ENCODE measurements at regions not wholly inside any gene's neighbourhood (a gene's known extent, or its start where the extent isn't known, plus 50 kb on each side); places are given as distances from the start of the nearest gene placed in this dataset.

DNA sequence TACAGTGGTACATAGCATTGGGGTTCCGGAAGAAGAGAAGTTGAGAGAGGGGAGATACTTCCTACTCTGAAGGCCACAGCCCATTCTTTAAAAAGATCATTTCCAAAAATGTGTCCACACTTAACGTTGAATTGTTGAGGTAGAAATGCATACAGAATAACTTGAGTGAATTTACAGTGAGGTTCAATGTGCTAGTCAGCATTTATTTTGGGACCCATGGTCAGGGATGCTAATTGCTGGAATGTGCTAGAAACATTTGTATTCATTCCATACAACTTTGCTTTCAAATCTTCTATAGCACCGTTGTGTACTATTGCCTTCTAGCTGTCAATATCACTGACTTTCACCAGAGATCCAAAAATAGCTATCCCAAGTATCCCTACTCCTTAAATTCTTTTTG is 325.9 kb downstream of the SATB2 start:
- no peaks in the 10 kb centered on the region for H3K9me3 Mint-ChIP-seq
- H3K4me1 ChIP-seq (ENCODE audit: control insufficient read depth, insufficient read depth, low read length): no peaks in the 10 kb centered on the region
- no peak overlapping the region for H3K27ac Mint-ChIP-seq
- 80 to 93% methylated on average over 1 to 2 of the region's 3 CpGs for WGBS, 2 experiments (ENCODE audit: insufficient coverage in 1 of 2, insufficient read length in 1 of 2)
- H3K4me1 Mint-ChIP-seq: peaks cover 23% of the 10 kb centered on the region
- no peaks in the 10 kb centered on the region for H3K36me3 ChIP-seq (ENCODE audit: control insufficient read depth, insufficient read depth, low read length)
- no peaks in the 10 kb centered on the region for H3K9me3 ChIP-seq (ENCODE audit: control insufficient read depth, low read length)
- H3K27me3 Mint-ChIP-seq (ENCODE audit: insufficient read depth): peaks cover 6% of the 10 kb centered on the region
- no peaks in the 10 kb centered on the region for H3K36me3 Mint-ChIP-seq (ENCODE audit: low read depth)
- H3K4me3 ChIP-seq (ENCODE audit: low read length): no peak overlapping the region
- TF ChIP-seq, protein P1, sequence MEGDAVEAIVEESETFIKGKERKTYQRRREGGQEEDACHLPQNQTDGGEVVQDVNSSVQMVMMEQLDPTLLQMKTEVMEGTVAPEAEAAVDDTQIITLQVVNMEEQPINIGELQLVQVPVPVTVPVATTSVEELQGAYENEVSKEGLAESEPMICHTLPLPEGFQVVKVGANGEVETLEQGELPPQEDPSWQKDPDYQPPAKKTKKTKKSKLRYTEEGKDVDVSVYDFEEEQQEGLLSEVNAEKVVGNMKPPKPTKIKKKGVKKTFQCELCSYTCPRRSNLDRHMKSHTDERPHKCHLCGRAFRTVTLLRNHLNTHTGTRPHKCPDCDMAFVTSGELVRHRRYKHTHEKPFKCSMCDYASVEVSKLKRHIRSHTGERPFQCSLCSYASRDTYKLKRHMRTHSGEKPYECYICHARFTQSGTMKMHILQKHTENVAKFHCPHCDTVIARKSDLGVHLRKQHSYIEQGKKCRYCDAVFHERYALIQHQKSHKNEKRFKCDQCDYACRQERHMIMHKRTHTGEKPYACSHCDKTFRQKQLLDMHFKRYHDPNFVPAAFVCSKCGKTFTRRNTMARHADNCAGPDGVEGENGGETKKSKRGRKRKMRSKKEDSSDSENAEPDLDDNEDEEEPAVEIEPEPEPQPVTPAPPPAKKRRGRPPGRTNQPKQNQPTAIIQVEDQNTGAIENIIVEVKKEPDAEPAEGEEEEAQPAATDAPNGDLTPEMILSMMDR (conservative IDR thresholded peaks at IDR 0.05): no peak
- H3K9ac ChIP-seq (ENCODE audit: extremely low read depth, low read length, poor library complexity, severe bottlenecking): no peak overlapping the region
- H3K27ac ChIP-seq (ENCODE audit: low read depth, low read length): no peak overlapping the region
- H3K4me3 Mint-ChIP-seq: no peak overlapping the region
- DNase-seq: no peak
- no peaks in the 10 kb centered on the region for H3K27me3 ChIP-seq (ENCODE audit: control insufficient read depth, insufficient read depth, low read length, poor library complexity, severe bottlenecking)

DNA sequence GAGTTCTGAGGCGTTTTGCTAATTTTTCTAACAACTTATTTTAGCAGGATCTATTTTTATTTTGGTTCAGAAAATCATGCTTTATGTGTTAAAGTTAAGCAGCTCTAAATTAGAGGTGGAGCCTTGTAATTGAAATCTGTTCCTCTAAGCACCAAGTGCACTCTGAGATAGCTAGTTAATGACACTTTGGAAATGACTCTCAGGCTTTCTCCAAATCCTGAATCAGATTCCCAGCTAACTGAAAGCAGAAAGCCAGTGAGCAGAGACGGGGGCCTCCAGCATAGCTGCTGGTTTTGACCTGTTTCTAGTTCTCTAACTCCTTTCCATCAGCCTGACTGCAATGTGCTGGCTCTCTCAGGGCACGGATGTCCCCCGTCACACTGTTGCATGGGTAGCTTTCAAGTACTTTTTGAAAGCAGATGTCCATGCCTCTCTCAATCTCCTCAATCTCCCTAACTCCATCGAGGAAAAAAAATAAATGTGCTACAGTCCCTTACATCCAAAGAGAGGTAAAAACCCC is 326.5 kb downstream of the SATB2 start:
- H3K4me1 ChIP-seq (ENCODE audit: control insufficient read depth, insufficient read depth, low read length): no peaks in the 10 kb centered on the region
- no peaks in the 10 kb centered on the region for H3K9me3 ChIP-seq (ENCODE audit: control insufficient read depth, low read length)
- H3K4me1 Mint-ChIP-seq: peaks cover 23% of the 10 kb centered on the region
- no peaks in the 10 kb centered on the region for H3K9me3 Mint-ChIP-seq
- H3K36me3 Mint-ChIP-seq (ENCODE audit: low read depth): no peaks in the 10 kb centered on the region
- no peaks in the 10 kb centered on the region for H3K36me3 ChIP-seq (ENCODE audit: control insufficient read depth, insufficient read depth, low read length)
- no peak overlapping the region for H3K9ac ChIP-seq (ENCODE audit: extremely low read depth, low read length, poor library complexity, severe bottlenecking)
- H3K27ac ChIP-seq (ENCODE audit: low read depth, low read length): no peak overlapping the region
- no peak overlapping the region for H3K4me3 Mint-ChIP-seq
- TF ChIP-seq, protein P1 (conservative IDR thresholded peaks at IDR 0.05): no peak
- 82 to 87% methylated on average over 4 to 5 of the region's 5 CpGs for WGBS, 2 experiments (ENCODE audit: insufficient coverage in 1 of 2, insufficient read length in 1 of 2)
- DNase-seq: no peak
- H3K4me3 ChIP-seq (ENCODE audit: low read length): no peak overlapping the region
- no peaks in the 10 kb centered on the region for H3K27me3 ChIP-seq (ENCODE audit: control insufficient read depth, insufficient read depth, low read length, poor library complexity, severe bottlenecking)
- peaks cover 2% of the 10 kb centered on the region for H3K27me3 Mint-ChIP-seq (ENCODE audit: insufficient read depth)
- no peak overlapping the region for H3K27ac Mint-ChIP-seq

DNA sequence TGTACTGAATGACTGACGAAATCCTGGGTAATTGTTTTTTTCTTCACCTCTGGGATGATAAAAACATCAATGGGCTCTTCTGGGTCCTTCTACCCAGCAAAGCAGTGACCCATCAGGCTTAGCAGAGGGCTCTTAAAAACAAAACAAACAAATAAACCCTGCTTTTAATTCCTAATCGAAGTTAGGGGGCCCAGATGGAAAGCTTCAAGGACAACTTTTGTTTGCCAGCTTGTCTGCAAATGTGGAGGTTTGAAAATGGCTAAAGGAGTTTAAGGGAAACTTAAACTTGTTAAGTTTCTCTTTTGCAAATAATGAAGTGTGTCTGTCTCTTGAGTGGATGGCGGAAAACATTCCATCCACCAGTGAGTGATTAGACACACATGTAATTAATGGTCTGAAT is 327.2 kb downstream of the SATB2 start:
- WGBS, 2 experiments (ENCODE audit: insufficient coverage in 1 of 2, insufficient read length in 1 of 2): 83 to 87% methylated on average over 2 of the region's 3 CpGs
- peaks cover 23% of the 10 kb centered on the region for H3K4me1 Mint-ChIP-seq

More for the DNA sequence above, 327.2 kb downstream of the SATB2 start:
- no peak for DNase-seq
- H3K27ac ChIP-seq (ENCODE audit: low read depth, low read length): no peak overlapping the region
- H3K9ac ChIP-seq (ENCODE audit: extremely low read depth, low read length, poor library complexity, severe bottlenecking): no peak overlapping the region
- no peaks in the 10 kb centered on the region for H3K27me3 ChIP-seq (ENCODE audit: control insufficient read depth, insufficient read depth, low read length, poor library complexity, severe bottlenecking)
- no peaks in the 10 kb centered on the region for H3K4me1 ChIP-seq (ENCODE audit: control insufficient read depth, insufficient read depth, low read length)
- no peak overlapping the region for H3K4me3 ChIP-seq (ENCODE audit: low read length)
- Mint-ChIP-seq H3K27ac (no peak overlapping the region), H3K4me3 (no peak overlapping the region), H3K36me3 (ENCODE audit: low read depth) (no peaks in the 10 kb centered on the region), H3K9me3 (no peaks in the 10 kb centered on the region), H3K27me3 (ENCODE audit: insufficient read depth) (peaks cover 2% of the 10 kb centered on the region)
- H3K36me3 ChIP-seq (ENCODE audit: control insufficient read depth, insufficient read depth, low read length): no peaks in the 10 kb centered on the region
- TF ChIP-seq, protein P1 (conservative IDR thresholded peaks at IDR 0.05): no peak
- H3K9me3 ChIP-seq (ENCODE audit: control insufficient read depth, low read length): no peaks in the 10 kb centered on the region

Data from endodermal cell (in vitro differentiated cells).